Testis (tissue), 2 donors: ENCODE measurements at regions not wholly inside any gene's neighbourhood (a gene's known extent, or its start where the extent isn't known, plus 50 kb on each side); places are given as distances from the start of the nearest gene placed in this dataset.

Experiments
- DNase-seq: peaks from one replicate; pipeline ENCODE4 v3.0.0-alpha.2; 2019
- H3K27ac ChIP-seq, 2 donors: fragments of 200-600 bp; sonication (generic); one replicate each; pipeline ENCODE4 v1.5.1; 2019
- H3K27me3 ChIP-seq: fragments of 200-600 bp; sonication (generic); one replicate; pipeline ENCODE4 v1.5.1; 2019
- H3K36me3 ChIP-seq: fragments of 200-600 bp; sonication (generic); one replicate; pipeline ENCODE4 v1.5.1; 2017; ENCODE audit warnings: low read depth; ENCODE audit errors: missing control alignments
- H3K4me1 ChIP-seq: fragments of 200-600 bp; sonication (generic); one replicate; pipeline ENCODE4 v1.5.1; 2019
- H3K4me3 ChIP-seq, 2 donors: fragments of 200-600 bp; sonication (generic); one replicate each; pipeline ENCODE4 v1.5.1; 2017 to 2019
- H3K9me3 ChIP-seq: fragments of 200-600 bp; sonication (generic); one replicate; pipeline ENCODE4 v1.5.1; 2017
- CTCF ChIP-seq, 3 experiments: fragments of 450-650 bp in 2 of 3; fragments of 200-600 bp in 1 of 3; sonication (generic) in 1 of 3; IDR thresholded peaks; one replicate each; pipeline ENCODE4 v1.5.1; 2016 to 2019; ENCODE audit warnings: antibody characterized with exemption in 3 of 3, mild to moderate bottlenecking in 2 of 3, moderate library complexity in 1 of 3
- POLR2A ChIP-seq: fragments of 450-650 bp; IDR thresholded peaks from one replicate; pipeline ENCODE4 v1.6.1; 2017; ENCODE audit warnings: antibody characterized with exemption, mild to moderate bottlenecking, moderate library complexity
- WGBS, 2 donors: methylation state at CpG; one replicate each; pipeline ENCODE4 v1.1.5; 2018; 5-methylcytosine and 5-hydroxymethylcytosine counted together
- intact Hi-C: fragments of 100-400 bp; cut with DNase I; formaldehyde crosslinking; loops from one replicate; pipeline ENCODE4 v1.15.1; 2023; ENCODE audit warnings: low total_unique reads

GRCh38 chr15:96089405-96090058 lies 241.0 kb upstream of the NR2F2 start:
- H3K27me3 ChIP-seq, result no peaks in the 10 kb centered on the region
- H3K4me3 ChIP-seq, result no peak overlapping the region
- TF ChIP-seq CTCF (IDR thresholded peaks at IDR 0.05) (no peak), POLR2A (no peak)
- no peaks in the 10 kb centered on the region for H3K9me3 ChIP-seq
- no peaks in the 10 kb centered on the region for H3K36me3 ChIP-seq
- intact Hi-C loops, result no loop called here
- H3K4me1 ChIP-seq, result no peaks in the 10 kb centered on the region
- H3K27ac ChIP-seq, result no peak overlapping the region
- no peak for DNase-seq
- 74 to 76% methylated on average over 11 of the region's 11 CpGs for WGBS, 2 donors

- TF ChIP-seq CTCF (IDR thresholded peaks at IDR 0.05) (no peak), POLR2A (no peak)
- no peak for DNase-seq
- intact Hi-C loops, result no loop called here
- Histone ChIP-seq H3K4me1 (no peaks in the 10 kb centered on the region), H3K27me3 (no peaks in the 10 kb centered on the region), H3K36me3 (no peaks in the 10 kb centered on the region), H3K4me3 (no peak overlapping the region), H3K27ac (no peak overlapping the region), H3K9me3 (no peaks in the 10 kb centered on the region)
- 25 to 43% methylated on average over 1 of the region's 1 CpG for WGBS, 2 donors
Measured at GRCh38 chr15:96092186-96092585, 238.3 kb upstream of the NR2F2 start.

GRCh38 chr15:96093063-96093462 lies 237.4 kb upstream of the NR2F2 start:
- TF ChIP-seq CTCF (IDR thresholded peaks at IDR 0.05) (no peak), POLR2A (no peak)
- intact Hi-C loops, result no loop called here
- 49 to 57% methylated on average over 2 of the region's 2 CpGs for WGBS, 2 donors
- Histone ChIP-seq H3K9me3 (no peaks in the 10 kb centered on the region), H3K4me1 (no peaks in the 10 kb centered on the region), H3K4me3 (no peak overlapping the region), H3K36me3 (no peaks in the 10 kb centered on the region), H3K27me3 (no peaks in the 10 kb centered on the region), H3K27ac (no peak overlapping the region)
- DNase-seq, result no peak

- Histone ChIP-seq H3K27me3 (no peaks in the 10 kb centered on the region), H3K36me3 (no peaks in the 10 kb centered on the region), H3K27ac (no peak overlapping the region), H3K4me3 (no peak overlapping the region), H3K9me3 (no peaks in the 10 kb centered on the region), H3K4me1 (no peaks in the 10 kb centered on the region)
- WGBS, 2 donors, result 80 to 82% methylated on average over 2 of the region's 2 CpGs
- intact Hi-C loops, result no loop called here
- no peak for DNase-seq
- TF ChIP-seq CTCF (IDR thresholded peaks at IDR 0.05) (no peak), POLR2A (no peak)
Measured at GRCh38 chr15:96097661-96098060, 232.8 kb upstream of the NR2F2 start.

GRCh38 chr15:96102631-96103030 lies 227.9 kb upstream of the NR2F2 start:
- Histone ChIP-seq H3K27me3 (no peaks in the 10 kb centered on the region), H3K4me1 (no peaks in the 10 kb centered on the region), H3K27ac (no peak overlapping the region), H3K36me3 (no peaks in the 10 kb centered on the region), H3K9me3 (no peaks in the 10 kb centered on the region), H3K4me3 (no peak overlapping the region)
- 79 to 82% methylated on average over 6 of the region's 6 CpGs for WGBS, 2 donors
- DNase-seq, result no peak
- no peak for TF ChIP-seq CTCF (IDR thresholded peaks at IDR 0.05)
- TF ChIP-seq POLR2A, result no peak
- intact Hi-C loops, result no loop called here
